ENCODE measurements at regions not wholly inside any gene's neighbourhood (a gene's known extent, or its start where the extent isn't known, plus 50 kb on each side); places are given as distances from the start of the nearest gene placed in this dataset.

- Histone ChIP-seq H3K9me2 (replicated peaks; ENCODE audit: low read length) (no peaks in the 10 kb centered on the region), H2AFZ (ENCODE audit: low read length) (no peak overlapping the region), H3K9me3 (ENCODE audit: low read length) (no peaks in the 10 kb centered on the region), H3K36me3 (ENCODE audit: low read depth, low read length) (no peaks in the 10 kb centered on the region), H3K27me3 (ENCODE audit: low read length) (peaks cover 15% of the 10 kb centered on the region; the same call in 1 of the 2 replicates), H4K20me1 (ENCODE audit: low read length) (no peaks in the 10 kb centered on the region), H3K4me3 (ENCODE audit: low read length) (no peak overlapping the region), H3F3A (ENCODE audit: low read length, unreplicated experiment) (no peaks in the 10 kb centered on the region), H3K4me1 (ENCODE audit: insufficient read depth, low read length) (no peaks in the 10 kb centered on the region), H3K4me2 (ENCODE audit: low read length) (no peak overlapping the region), H3K27ac (ENCODE audit: low read length) (no peak overlapping the region), H3K9ac (ENCODE audit: low read length) (no peak overlapping the region), H3K79me2 (ENCODE audit: low read length) (no peaks in the 10 kb centered on the region)
- no TSS peak for BruUV-seq (replicated peaks)
- POLR2A ChIA-PET (ENCODE audit: unreplicated experiment) = no interaction called here
- DNase-seq (no peak), ATAC-seq (no peak)
- CTCF ChIA-PET = no interaction called here
- intact Hi-C loops (cut with micrococcal nuclease) = no loop called here
- TF ChIP-seq CTCF (conservative IDR thresholded peaks at IDR 0.05; ENCODE audit: low read depth, low read length) (no peak), EZH2 (IDR thresholded peaks at IDR 0.05; ENCODE audit: low read length, unreplicated experiment) (no peak), EZH2phosphoT487 (IDR thresholded peaks at IDR 0.05; ENCODE audit: borderline replicate concordance, low read length) (no peak)
Observed at GRCh38 chr9:84068872-84069271, 88.3 kb downstream of the RMI1 start.

GRCh38 chr9:84070590-84070989, 90.0 kb downstream of the RMI1 start:
- peaks cover 15% of the 10 kb centered on the region; the same call in 1 of the 2 replicates for H3K27me3 ChIP-seq (ENCODE audit: low read length)
- H4K20me1 ChIP-seq (ENCODE audit: low read length) = no peaks in the 10 kb centered on the region
- no peak overlapping the region for H3K4me3 ChIP-seq (ENCODE audit: low read length)
- ChIA-PET POLR2A (ENCODE audit: unreplicated experiment) (no interaction called here), CTCF (no interaction called here)
- no peaks in the 10 kb centered on the region for H3F3A ChIP-seq (ENCODE audit: low read length, unreplicated experiment)
- H3K4me1 ChIP-seq (ENCODE audit: insufficient read depth, low read length) = no peaks in the 10 kb centered on the region
- no peak overlapping the region for H3K9ac ChIP-seq (ENCODE audit: low read length)
- no peaks in the 10 kb centered on the region for H3K79me2 ChIP-seq (ENCODE audit: low read length)
- no peak overlapping the region for H3K4me2 ChIP-seq (ENCODE audit: low read length)
- intact Hi-C loops (cut with micrococcal nuclease) = no loop called here
- H2AFZ ChIP-seq (ENCODE audit: low read length) = no peak overlapping the region
- no TSS peak for BruUV-seq (replicated peaks)
- no peaks in the 10 kb centered on the region for H3K36me3 ChIP-seq (ENCODE audit: low read depth, low read length)
- no peaks in the 10 kb centered on the region for H3K9me3 ChIP-seq (ENCODE audit: low read length)
- TF ChIP-seq EZH2 (IDR thresholded peaks at IDR 0.05; ENCODE audit: low read length, unreplicated experiment) = no peak
- no peak for TF ChIP-seq EZH2phosphoT487 (IDR thresholded peaks at IDR 0.05; ENCODE audit: borderline replicate concordance, low read length)
- no peak for TF ChIP-seq CTCF (conservative IDR thresholded peaks at IDR 0.05; ENCODE audit: low read depth, low read length)
- no peak for DNase-seq
- H3K27ac ChIP-seq (ENCODE audit: low read length) = no peak overlapping the region
- H3K9me2 ChIP-seq (replicated peaks; ENCODE audit: low read length) = no peaks in the 10 kb centered on the region
- no peak for ATAC-seq

GRCh38 chr9:84072621-84073180, 92.1 kb downstream of the RMI1 start:
- Histone ChIP-seq H3K9me2 (replicated peaks; ENCODE audit: low read length) (no peaks in the 10 kb centered on the region), H3K4me1 (ENCODE audit: insufficient read depth, low read length) (no peaks in the 10 kb centered on the region), H3K36me3 (ENCODE audit: low read depth, low read length) (no peaks in the 10 kb centered on the region), H4K20me1 (ENCODE audit: low read length) (no peaks in the 10 kb centered on the region), H3K27me3 (ENCODE audit: low read length) (peaks cover 14% of the 10 kb centered on the region; the same call in 1 of the 2 replicates), H3K9me3 (ENCODE audit: low read length) (no peaks in the 10 kb centered on the region), H3K4me3 (ENCODE audit: low read length) (no peak overlapping the region), H3K9ac (ENCODE audit: low read length) (no peak overlapping the region), H2AFZ (ENCODE audit: low read length) (no peak overlapping the region), H3K4me2 (ENCODE audit: low read length) (no peak overlapping the region), H3K27ac (ENCODE audit: low read length) (no peak overlapping the region), H3K79me2 (ENCODE audit: low read length) (no peaks in the 10 kb centered on the region), H3F3A (ENCODE audit: low read length, unreplicated experiment) (no peaks in the 10 kb centered on the region)
- no peak for ATAC-seq
- intact Hi-C loops (cut with micrococcal nuclease) = no loop called here
- no peak for DNase-seq
- ChIA-PET POLR2A (ENCODE audit: unreplicated experiment) (no interaction called here), CTCF (no interaction called here)
- BruUV-seq (replicated peaks) = no TSS peak
- no peak for TF ChIP-seq EZH2phosphoT487 (IDR thresholded peaks at IDR 0.05; ENCODE audit: borderline replicate concordance, low read length)
- TF ChIP-seq CTCF (conservative IDR thresholded peaks at IDR 0.05; ENCODE audit: low read depth, low read length) = no peak
- no peak for TF ChIP-seq EZH2 (IDR thresholded peaks at IDR 0.05; ENCODE audit: low read length, unreplicated experiment)
